ENCODE measurements at regions not wholly inside any gene's neighbourhood (a gene's known extent, or its start where the extent isn't known, plus 50 kb on each side); places are given as distances from the start of the nearest gene placed in this dataset.

DNA sequence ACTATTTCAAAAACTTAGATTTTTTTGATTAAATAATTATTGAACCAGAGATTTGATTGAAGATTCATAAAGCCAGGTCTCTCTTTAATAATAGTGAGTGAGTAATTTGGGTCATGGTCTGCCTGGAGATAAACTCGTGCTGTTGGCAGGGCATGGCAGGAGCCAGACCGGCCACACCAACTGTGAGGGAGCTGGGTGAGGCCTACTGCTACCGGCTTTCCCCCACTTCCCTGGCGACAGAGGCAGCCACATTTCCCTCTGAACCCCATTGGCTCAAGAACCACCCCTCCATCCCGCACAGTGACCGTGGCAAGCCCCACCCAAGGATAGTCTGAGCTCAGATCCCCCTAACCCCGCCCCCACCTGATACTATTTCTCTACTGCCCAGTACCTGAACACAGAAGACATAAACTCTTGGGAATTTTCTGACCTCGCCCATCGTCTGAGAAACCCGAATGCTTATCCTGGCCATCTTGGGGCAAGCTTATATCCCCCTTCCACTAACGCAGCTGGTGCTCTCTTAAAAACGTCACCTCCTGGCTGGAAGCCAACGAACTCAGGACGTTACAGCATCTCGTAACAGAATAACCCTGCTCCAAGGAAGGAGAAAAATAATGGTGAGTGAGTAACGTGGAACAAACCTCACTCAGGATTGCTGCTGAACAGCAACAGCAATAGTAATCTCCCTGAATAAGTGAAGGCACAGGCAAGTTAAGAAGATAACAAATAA is 627.6 kb upstream of the PCDH9 start:
- TF ChIP-seq, protein P1, sequence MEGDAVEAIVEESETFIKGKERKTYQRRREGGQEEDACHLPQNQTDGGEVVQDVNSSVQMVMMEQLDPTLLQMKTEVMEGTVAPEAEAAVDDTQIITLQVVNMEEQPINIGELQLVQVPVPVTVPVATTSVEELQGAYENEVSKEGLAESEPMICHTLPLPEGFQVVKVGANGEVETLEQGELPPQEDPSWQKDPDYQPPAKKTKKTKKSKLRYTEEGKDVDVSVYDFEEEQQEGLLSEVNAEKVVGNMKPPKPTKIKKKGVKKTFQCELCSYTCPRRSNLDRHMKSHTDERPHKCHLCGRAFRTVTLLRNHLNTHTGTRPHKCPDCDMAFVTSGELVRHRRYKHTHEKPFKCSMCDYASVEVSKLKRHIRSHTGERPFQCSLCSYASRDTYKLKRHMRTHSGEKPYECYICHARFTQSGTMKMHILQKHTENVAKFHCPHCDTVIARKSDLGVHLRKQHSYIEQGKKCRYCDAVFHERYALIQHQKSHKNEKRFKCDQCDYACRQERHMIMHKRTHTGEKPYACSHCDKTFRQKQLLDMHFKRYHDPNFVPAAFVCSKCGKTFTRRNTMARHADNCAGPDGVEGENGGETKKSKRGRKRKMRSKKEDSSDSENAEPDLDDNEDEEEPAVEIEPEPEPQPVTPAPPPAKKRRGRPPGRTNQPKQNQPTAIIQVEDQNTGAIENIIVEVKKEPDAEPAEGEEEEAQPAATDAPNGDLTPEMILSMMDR (IDR thresholded peaks at IDR 0.05) = no peak
- TF ChIP-seq POLR2A (IDR thresholded peaks at IDR 0.05) = no peak

Data from heart left ventricle (tissue), 13 donors.